Neural crest cell (in vitro differentiated cells): ENCODE measurements at regions not wholly inside any gene's neighbourhood (a gene's known extent, or its start where the extent isn't known, plus 50 kb on each side); places are given as distances from the start of the nearest gene placed in this dataset.

Experiments
- DNase-seq: peaks from one replicate; pipeline ENCODE4 v3.0.0; 2021; ENCODE audit warnings: low read depth, mixed read lengths, low spot score
- H3K27ac Mint-ChIP-seq: one replicate; pipeline ENCODE4 v1.8.0; 2021; ENCODE audit warnings: mild to moderate bottlenecking, mixed read lengths; ENCODE audit not compliant: unreplicated experiment
- H3K27me3 Mint-ChIP-seq: 2 replicates; pipeline ENCODE4 v1.8.0; 2021; ENCODE audit warnings: low read depth, mild to moderate bottlenecking, mixed read lengths
- H3K36me3 Mint-ChIP-seq: 2 replicates; pipeline ENCODE4 v1.8.0; 2021; ENCODE audit warnings: low read depth, mild to moderate bottlenecking, mixed read lengths
- H3K4me1 Mint-ChIP-seq: 2 replicates; pipeline ENCODE4 v1.8.0; 2021; ENCODE audit warnings: mixed read lengths
- H3K4me3 Mint-ChIP-seq: one replicate; pipeline ENCODE4 v1.8.0; 2021; ENCODE audit warnings: mild to moderate bottlenecking, mixed read lengths
- H3K9me3 Mint-ChIP-seq: 2 replicates; pipeline ENCODE4 v1.8.0; 2021; ENCODE audit warnings: mixed read lengths
- CTCF ChIP-seq: fragments of 200-600 bp; sonication (generic); conservative IDR thresholded peaks from 2 replicates; pipeline ENCODE4 v1.5.0; 2021; ENCODE audit warnings: antibody characterized with exemption, mild to moderate bottlenecking

GRCh38 chr10:62534031-62534430 lies 159.9 kb downstream of the ZNF365 start:
- no peak for TF ChIP-seq CTCF
- H3K4me1 Mint-ChIP-seq = no peaks in the 10 kb centered on the region
- peaks cover 5% of the 10 kb centered on the region for H3K9me3 Mint-ChIP-seq
- H3K4me3 Mint-ChIP-seq = no peak overlapping the region
- no peak for DNase-seq
- H3K27me3 Mint-ChIP-seq = no peaks in the 10 kb centered on the region
- no peak overlapping the region for H3K27ac Mint-ChIP-seq
- peaks cover 3% of the 10 kb centered on the region for H3K36me3 Mint-ChIP-seq

GRCh38 chr10:62538606-62539005 lies 164.4 kb downstream of the ZNF365 start:
- H3K4me1 Mint-ChIP-seq = no peaks in the 10 kb centered on the region
- H3K4me3 Mint-ChIP-seq = no peak overlapping the region
- H3K9me3 Mint-ChIP-seq = peaks cover 3% of the 10 kb centered on the region
- no peak for DNase-seq
- no peak overlapping the region for H3K27ac Mint-ChIP-seq
- no peak for TF ChIP-seq CTCF
- H3K27me3 Mint-ChIP-seq = no peaks in the 10 kb centered on the region
- H3K36me3 Mint-ChIP-seq = peaks cover 3% of the 10 kb centered on the region

- Mint-ChIP-seq H3K36me3 (no peaks in the 10 kb centered on the region), H3K4me3 (no peak overlapping the region), H3K27ac (no peak overlapping the region), H3K9me3 (peaks cover 3% of the 10 kb centered on the region), H3K4me1 (peaks cover 8% of the 10 kb centered on the region), H3K27me3 (no peaks in the 10 kb centered on the region)
- no peak for TF ChIP-seq CTCF
- DNase-seq = no peak
Observed at GRCh38 chr10:62540389-62540788, 166.2 kb downstream of the ZNF365 start.

GRCh38 chr10:62541811-62542210 lies 167.6 kb downstream of the ZNF365 start:
- Mint-ChIP-seq H3K36me3 (no peaks in the 10 kb centered on the region), H3K27ac (no peak overlapping the region), H3K27me3 (no peaks in the 10 kb centered on the region), H3K4me1 (peaks cover 8% of the 10 kb centered on the region), H3K9me3 (peaks cover 3% of the 10 kb centered on the region), H3K4me3 (no peak overlapping the region)
- DNase-seq = no peak
- TF ChIP-seq CTCF = no peak

GRCh38 chr10:62543571-62544355 lies 169.6 kb downstream of the ZNF365 start:
- TF ChIP-seq CTCF = no peak
- Mint-ChIP-seq H3K4me1 (peaks cover 8% of the 10 kb centered on the region), H3K27ac (no peak overlapping the region), H3K36me3 (no peaks in the 10 kb centered on the region), H3K27me3 (no peaks in the 10 kb centered on the region), H3K9me3 (no peaks in the 10 kb centered on the region), H3K4me3 (no peak overlapping the region)
- no peak for DNase-seq
